Tibial nerve (tissue), 4 donors: ENCODE measurements at regions not wholly inside any gene's neighbourhood (a gene's known extent, or its start where the extent isn't known, plus 50 kb on each side); places are given as distances from the start of the nearest gene placed in this dataset.

ENCODE experiments used
- DNase-seq, 2 donors: peaks; one replicate each; pipeline ENCODE4 v3.0.0-alpha.2; 2019; ENCODE audit warnings: low spot score in 2 of 2
- H3K27ac ChIP-seq, 4 donors: fragments of 200-600 bp; sonication (generic) in 3 of 4; one replicate each; pipeline ENCODE4 v1.5.1; 2017 to 2019; ENCODE audit warnings: mild to moderate bottlenecking in 1 of 4
- H3K27me3 ChIP-seq, 2 donors: fragments of 200-600 bp; sonication (generic) in 1 of 2; one replicate each; pipeline versions ENCODE4 v1.5.1 to v1.6.0; 2017 to 2019
- H3K36me3 ChIP-seq, 3 donors: fragments of 200-600 bp; sonication (generic); one replicate each; pipeline ENCODE4 v1.5.1; 2018 to 2019
- H3K4me1 ChIP-seq, 4 donors: fragments of 200-600 bp; sonication (generic) in 3 of 4; one replicate each; pipeline ENCODE4 v1.5.1; 2017 to 2019
- H3K4me3 ChIP-seq, 4 donors: fragments of 200-600 bp; sonication (generic) in 3 of 4; one replicate each; pipeline ENCODE4 v1.5.1; 2017 to 2019; ENCODE audit warnings: mild to moderate bottlenecking in 1 of 4, moderate library complexity in 1 of 4
- H3K9me3 ChIP-seq, 4 donors: fragments of 200-600 bp; sonication (generic) in 3 of 4; one replicate each; pipeline ENCODE4 v1.5.1; 2017 to 2019
- CTCF ChIP-seq, 5 experiments: fragments of 200-600 bp in 3 of 5; fragments of 450-650 bp in 2 of 5; sonication (generic) in 3 of 5; IDR thresholded peaks; one replicate each; pipeline ENCODE4 v1.5.1; 2016 to 2019; ENCODE audit warnings: antibody characterized with exemption in 5 of 5, mild to moderate bottlenecking in 3 of 5, moderate library complexity in 2 of 5
- EP300 ChIP-seq, 2 donors: sonication (generic); formaldehyde crosslinking; IDR thresholded peaks; one replicate each; pipeline ENCODE4 v1.6.1; 2017; ENCODE audit warnings: antibody characterized with exemption in 2 of 2, mild to moderate bottlenecking in 1 of 2
- POLR2A ChIP-seq, 2 donors: fragments of 450-650 bp; IDR thresholded peaks; one replicate each; pipeline ENCODE4 v1.6.1; 2017; ENCODE audit warnings: antibody characterized with exemption in 2 of 2, mild to moderate bottlenecking in 2 of 2, moderate library complexity in 2 of 2
- WGBS, 2 donors: methylation state at CpG; one replicate each; pipeline ENCODE4 v1.1.5; 2018; 5-methylcytosine and 5-hydroxymethylcytosine counted together

GRCh38 chr10:90167174-90168064, 466.0 kb downstream of the KIF20B start:
- no peaks in the 10 kb centered on the region for H3K36me3 ChIP-seq
- H3K9me3 ChIP-seq: peaks cover 0 to 5% (median 2%) of the 10 kb centered on the region in 4 donors
- no peaks in the 10 kb centered on the region for H3K27me3 ChIP-seq
- DNase-seq: no peak
- H3K27ac ChIP-seq: no peak overlapping the region
- 31 to 54% methylated on average over 1 of the region's 1 CpG for WGBS, 2 donors
- TF ChIP-seq CTCF (IDR thresholded peaks at IDR 0.05): no peak
- no peak for TF ChIP-seq POLR2A (IDR thresholded peaks at IDR 0.05)
- no peak for TF ChIP-seq EP300 (IDR thresholded peaks at IDR 0.05)
- no peaks in the 10 kb centered on the region for H3K4me1 ChIP-seq
- no peak overlapping the region for H3K4me3 ChIP-seq

GRCh38 chr10:90168244-90168643, 466.9 kb downstream of the KIF20B start:
- Histone ChIP-seq H3K4me1 (no peaks in the 10 kb centered on the region), H3K27me3 (no peaks in the 10 kb centered on the region), H3K4me3 (no peak overlapping the region), H3K36me3 (no peaks in the 10 kb centered on the region), H3K27ac (no peak overlapping the region), H3K9me3 (peaks cover 0 to 5% (median 1%) of the 10 kb centered on the region in 4 donors)
- TF ChIP-seq POLR2A (IDR thresholded peaks at IDR 0.05) (no peak), CTCF (IDR thresholded peaks at IDR 0.05) (no peak), EP300 (IDR thresholded peaks at IDR 0.05) (no peak)
- whole genome bisulfite sequencing, 2 donors: 91 to 92% methylated on average over 7 of the region's 7 CpGs
- no peak for DNase-seq

GRCh38 chr10:90171014-90171722, 469.8 kb downstream of the KIF20B start:
- H3K9me3 ChIP-seq: peaks cover 0 to 2% (median 0%) of the 10 kb centered on the region in 4 donors
- no peaks in the 10 kb centered on the region for H3K27me3 ChIP-seq
- WGBS, 2 donors: 69 to 71% methylated on average over 2 of the region's 2 CpGs
- TF ChIP-seq POLR2A (IDR thresholded peaks at IDR 0.05) (no peak), CTCF (IDR thresholded peaks at IDR 0.05) (no peak), EP300 (IDR thresholded peaks at IDR 0.05) (no peak)
- no peak overlapping the region for H3K27ac ChIP-seq
- H3K4me1 ChIP-seq: no peaks in the 10 kb centered on the region
- H3K4me3 ChIP-seq: no peak overlapping the region
- no peak for DNase-seq
- H3K36me3 ChIP-seq: no peaks in the 10 kb centered on the region

- no peaks in the 10 kb centered on the region for H3K36me3 ChIP-seq
- H3K4me3 ChIP-seq: no peak overlapping the region
- H3K27me3 ChIP-seq: no peaks in the 10 kb centered on the region
- 82 to 91% methylated on average over 3 of the region's 3 CpGs for WGBS, 2 donors
- no peaks in the 10 kb centered on the region for H3K9me3 ChIP-seq
- no peak overlapping the region for H3K27ac ChIP-seq
- no peak for DNase-seq
- TF ChIP-seq POLR2A (IDR thresholded peaks at IDR 0.05) (no peak), EP300 (IDR thresholded peaks at IDR 0.05) (no peak), CTCF (IDR thresholded peaks at IDR 0.05) (no peak)
- no peaks in the 10 kb centered on the region for H3K4me1 ChIP-seq
Observed at GRCh38 chr10:90174531-90174930, 473.1 kb downstream of the KIF20B start.

GRCh38 chr10:90175161-90175681, 473.8 kb downstream of the KIF20B start:
- WGBS, 2 donors: 74 to 76% methylated on average over 7 of the region's 7 CpGs
- Histone ChIP-seq H3K9me3 (no peaks in the 10 kb centered on the region), H3K4me3 (no peak overlapping the region), H3K27me3 (no peaks in the 10 kb centered on the region), H3K27ac (no peak overlapping the region), H3K36me3 (no peaks in the 10 kb centered on the region), H3K4me1 (no peaks in the 10 kb centered on the region)
- TF ChIP-seq CTCF (IDR thresholded peaks at IDR 0.05): no peak
- TF ChIP-seq EP300 (IDR thresholded peaks at IDR 0.05): no peak
- no peak for TF ChIP-seq POLR2A (IDR thresholded peaks at IDR 0.05)
- no peak for DNase-seq
